Left ventricle myocardium inferior (tissue), 1 donor: ENCODE measurements at regions not wholly inside any gene's neighbourhood (a gene's known extent, or its start where the extent isn't known, plus 50 kb on each side); places are given as distances from the start of the nearest gene placed in this dataset.

Experiments used
- DNase-seq: peaks from one replicate; pipeline ENCODE4 v3.0.0-alpha.2; 2020
- H3K27ac ChIP-seq: fragments of 200-600 bp; replicated peaks from 2 replicates; pipeline ENCODE4 v1.8.0; 2021
- H3K27me3 ChIP-seq: fragments of 200-600 bp; 2 replicates; pipeline ENCODE4 v1.8.0; 2021; ENCODE audit warnings: low read depth
- H3K36me3 ChIP-seq: fragments of 200-600 bp; 2 replicates; pipeline ENCODE4 v1.8.0; 2021
- H3K4me1 ChIP-seq: fragments of 200-600 bp; 2 replicates; pipeline ENCODE4 v1.8.0; 2021
- H3K4me3 ChIP-seq: fragments of 200-600 bp; 2 replicates; pipeline ENCODE4 v1.8.0; 2021; ENCODE audit warnings: mild to moderate bottlenecking, moderate library complexity
- H3K9me3 ChIP-seq: fragments of 200-600 bp; replicated peaks from 2 replicates; pipeline ENCODE4 v1.8.0; 2021
- CTCF ChIP-seq: fragments of 200-600 bp; IDR thresholded peaks from 2 replicates; pipeline ENCODE4 v1.8.0; 2021; ENCODE audit warnings: antibody characterized with exemption, mild to moderate bottlenecking, borderline replicate concordance
- intact Hi-C: fragments of 100-400 bp; cut with micrococcal nuclease; formaldehyde crosslinking; loops from one replicate; pipeline ENCODE4 v1.11.0; 2022
- donor health status: DM: no; HTN: yes; CAD: no; lungs with severe emphysema.

DNA sequence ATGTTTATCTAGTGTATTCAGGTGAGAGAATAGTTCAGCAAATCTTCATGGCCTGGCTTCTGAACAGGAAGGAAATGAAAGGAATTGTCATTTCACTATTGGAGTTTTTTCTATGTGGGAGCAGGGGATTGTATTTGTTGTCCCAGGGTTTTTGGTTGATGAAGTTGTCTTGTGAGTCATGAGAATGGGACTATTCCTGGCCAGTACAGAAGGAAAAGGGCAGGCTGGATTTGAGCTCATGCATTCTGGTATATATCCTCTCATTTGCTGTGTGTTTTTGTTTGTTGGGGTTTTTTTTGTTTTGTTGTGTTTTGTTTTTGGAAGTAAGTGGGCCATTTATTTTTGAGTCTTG, 101.2 kb upstream of the MKLN1 start:
- Histone ChIP-seq H3K36me3 (no peaks in the 10 kb centered on the region), H3K4me3 (no peak overlapping the region), H3K4me1 (peaks cover 16% of the 10 kb centered on the region), H3K9me3 (no peaks in the 10 kb centered on the region), H3K27ac (peak overlapping the region; percentile 32), H3K27me3 (no peaks in the 10 kb centered on the region)
- no peak for TF ChIP-seq CTCF
- intact Hi-C loops, result no loop called here
- DNase-seq, result no peak

DNA sequence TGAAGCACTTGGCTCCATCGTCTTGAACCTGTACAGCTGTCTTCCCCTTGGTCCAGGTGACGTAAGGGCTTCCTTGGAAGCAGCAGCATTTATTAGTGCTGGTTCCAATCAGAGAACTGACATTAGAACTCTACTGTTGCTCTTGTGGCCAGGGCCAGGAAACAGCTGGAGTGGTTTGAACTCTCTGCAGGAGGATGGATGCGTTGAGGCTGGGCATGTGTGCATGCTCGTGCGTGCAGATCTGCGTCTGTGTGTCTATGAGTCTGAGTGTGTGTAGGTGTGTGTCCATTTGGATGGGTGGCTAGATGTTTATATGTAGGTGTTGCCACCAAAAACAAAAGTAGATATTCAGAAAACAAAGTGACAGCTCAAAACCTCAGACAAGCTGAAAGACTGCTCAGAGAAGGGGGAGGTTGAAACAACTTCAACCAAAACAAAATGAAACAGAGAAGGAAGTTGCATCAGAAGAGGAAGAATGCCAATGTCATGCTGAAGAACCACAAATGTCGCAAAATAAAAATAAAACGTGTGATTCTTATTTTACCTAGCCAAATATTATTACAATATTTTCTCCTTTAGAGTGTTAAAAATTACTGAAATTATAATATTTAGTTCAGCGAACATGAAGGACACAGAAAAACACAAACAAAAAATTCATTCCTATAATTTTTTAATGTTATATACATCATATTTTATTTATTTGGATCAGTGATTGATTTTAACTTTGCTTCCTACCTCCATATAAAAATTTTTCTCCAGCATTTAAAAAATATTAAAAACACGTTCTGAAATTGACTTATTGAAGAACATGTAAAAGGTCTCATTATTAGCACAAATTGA, 96.1 kb upstream of the MKLN1 start:
- DNase-seq, result peak; percentile 41
- Histone ChIP-seq H3K27me3 (no peaks in the 10 kb centered on the region), H3K36me3 (no peaks in the 10 kb centered on the region), H3K27ac (peak overlapping the region; percentile 66), H3K9me3 (no peaks in the 10 kb centered on the region), H3K4me3 (peak overlapping the region; percentile 17), H3K4me1 (peaks cover 24% of the 10 kb centered on the region)
- TF ChIP-seq CTCF, result no peak
- intact Hi-C loops, result no loop called here

DNA sequence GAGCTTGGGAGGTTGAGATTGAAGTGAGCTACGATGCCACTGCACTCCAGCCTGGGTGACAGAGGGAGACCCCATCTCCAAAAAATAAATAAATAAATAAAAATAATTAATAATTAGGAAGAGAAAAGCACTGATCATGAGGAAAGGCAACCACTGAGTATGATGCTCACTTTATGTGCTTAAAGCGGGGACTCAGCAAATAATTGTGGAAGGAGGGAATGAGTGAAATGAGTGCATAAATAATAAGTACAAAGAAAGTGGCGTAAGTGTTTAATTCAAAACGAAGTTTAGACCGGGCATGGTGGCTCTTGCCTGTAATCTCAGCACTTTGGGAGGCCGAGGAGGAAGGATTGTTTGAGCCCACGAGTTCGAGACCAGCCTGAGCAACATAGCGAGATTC, 94.9 kb upstream of the MKLN1 start:
- no peak for TF ChIP-seq CTCF
- Histone ChIP-seq H3K36me3 (no peaks in the 10 kb centered on the region), H3K27ac (no peak overlapping the region), H3K4me1 (peaks cover 24% of the 10 kb centered on the region), H3K4me3 (no peak overlapping the region), H3K9me3 (no peaks in the 10 kb centered on the region), H3K27me3 (no peaks in the 10 kb centered on the region)
- DNase-seq, result no peak
- intact Hi-C loops, result no loop called here

DNA sequence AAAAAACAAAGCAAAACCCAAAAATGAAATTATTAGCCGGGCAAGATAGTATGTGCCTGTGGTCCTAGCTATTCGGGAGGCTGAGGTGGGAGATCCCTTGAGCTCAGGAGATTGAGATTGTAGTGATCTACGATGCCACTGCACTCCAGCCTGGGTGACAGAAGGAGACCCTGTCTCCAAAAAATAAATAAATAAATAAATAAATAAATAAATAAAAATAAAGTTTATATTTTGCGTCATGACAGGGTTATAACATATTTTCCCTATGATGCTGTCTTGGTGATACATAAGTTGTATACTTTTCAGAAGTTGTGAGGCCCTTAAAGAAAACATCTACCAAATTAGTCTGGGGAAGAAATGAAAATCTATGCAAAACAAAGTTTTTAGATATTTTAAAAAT, 94.5 kb upstream of the MKLN1 start:
- no peak for TF ChIP-seq CTCF
- Histone ChIP-seq H3K27me3 (no peaks in the 10 kb centered on the region), H3K36me3 (no peaks in the 10 kb centered on the region), H3K27ac (no peak overlapping the region), H3K4me1 (peaks cover 24% of the 10 kb centered on the region), H3K4me3 (no peak overlapping the region), H3K9me3 (no peaks in the 10 kb centered on the region)
- intact Hi-C loops, result no loop called here
- DNase-seq, result no peak

- H3K9me3 ChIP-seq, result no peaks in the 10 kb centered on the region
- H3K4me3 ChIP-seq, result no peak overlapping the region
- no peaks in the 10 kb centered on the region for H3K36me3 ChIP-seq
- peaks cover 24% of the 10 kb centered on the region for H3K4me1 ChIP-seq
- intact Hi-C loops, result no loop called here
- TF ChIP-seq CTCF, result no peak
- DNase-seq, result no peak
- no peaks in the 10 kb centered on the region for H3K27me3 ChIP-seq
- peak overlapping the region; percentile 54 for H3K27ac ChIP-seq
Observed at GRCh38 chr7:131234719-131235488, 92.8 kb upstream of the MKLN1 start.
